NB4 (cell line): ENCODE measurements at regions not wholly inside any gene's neighbourhood (a gene's known extent, or its start where the extent isn't known, plus 50 kb on each side); places are given as distances from the start of the nearest gene placed in this dataset.

Experiments
- DNase-seq: peaks from one replicate; pipeline ENCODE4 v3.0.0; 2010; ENCODE audit warnings: low read depth
- H3K4me3 ChIP-seq: one replicate; pipeline ENCODE4 v1.5.1; 2011; ENCODE audit warnings: mild to moderate bottlenecking, low read depth, low read length, moderate library complexity
- CTCF ChIP-seq: IDR thresholded peaks from one replicate; pipeline ENCODE4 v1.5.1; 2012; ENCODE audit warnings: low read depth, low read length
- MAX ChIP-seq: IDR thresholded peaks from 2 replicates; pipeline ENCODE4 v1.6.1; 2011; ENCODE audit warnings: low read depth, low read length
- MYC ChIP-seq: IDR thresholded peaks from 2 replicates; pipeline ENCODE4 v1.6.1; 2011; ENCODE audit warnings: low read depth, low read length
- POLR2A ChIP-seq: IDR thresholded peaks from 2 replicates; pipeline ENCODE4 v1.6.1; 2011; ENCODE audit warnings: mild to moderate bottlenecking; ENCODE audit not compliant: insufficient read length; ENCODE audit errors: extremely low read depth

- no peak for TF ChIP-seq MYC
- TF ChIP-seq CTCF = no peak
- TF ChIP-seq POLR2A = no peak
- TF ChIP-seq MAX = no peak
- H3K4me3 ChIP-seq = no peak overlapping the region
- DNase-seq = no peak
These were observed 332.0 kb downstream of the SLC4A3 start for GRCh38 chr2:219959471-219959870.

DNA sequence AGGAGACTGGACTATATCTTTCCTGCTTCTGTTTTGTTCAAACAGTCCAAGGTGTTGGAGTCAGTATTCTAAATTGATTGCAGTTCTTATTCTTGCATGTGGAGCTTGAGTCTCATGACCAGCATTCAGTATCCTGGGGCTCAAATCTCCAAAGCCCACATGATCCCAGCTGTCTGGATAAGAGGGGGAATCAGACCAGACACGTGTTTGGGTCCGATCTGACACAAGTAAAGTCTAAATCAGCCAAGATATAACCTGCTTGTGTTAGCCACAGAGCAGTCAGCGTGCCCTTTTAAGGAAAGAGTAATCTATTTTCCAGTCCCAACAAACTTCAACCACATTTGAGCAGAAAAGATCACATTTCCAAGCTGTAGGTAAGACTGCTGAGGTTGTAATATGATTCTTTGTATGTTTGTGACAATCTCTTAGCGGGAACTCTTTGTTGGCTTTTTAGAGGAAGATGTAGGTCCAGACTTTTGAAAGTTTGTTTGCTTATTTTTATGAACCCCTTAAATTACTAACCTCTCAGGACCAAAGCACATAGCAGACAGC is 334.6 kb downstream of the SLC4A3 start:
- no peak overlapping the region for H3K4me3 ChIP-seq
- TF ChIP-seq MAX (no peak), MYC (no peak), CTCF (no peak), POLR2A (no peak)
- no peak for DNase-seq

DNA sequence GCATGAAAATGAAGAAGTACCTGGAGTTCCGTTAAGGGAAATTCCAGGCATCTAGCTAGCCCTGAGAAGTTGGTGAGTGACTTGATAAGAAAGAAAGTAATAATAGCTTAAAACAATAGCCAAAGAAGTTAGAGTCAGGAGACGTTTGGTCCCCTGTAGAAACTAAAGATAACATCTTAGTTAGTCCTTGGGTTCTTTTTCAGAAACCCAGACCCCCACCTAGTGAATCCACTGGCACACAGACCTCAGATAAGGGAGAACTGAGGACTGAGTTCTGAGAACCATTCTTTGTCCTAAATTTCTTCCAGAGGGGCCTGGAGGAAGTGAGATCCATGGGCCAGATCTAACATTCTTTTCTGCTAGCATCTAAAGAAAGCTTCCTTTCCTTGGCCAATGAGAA is 335.4 kb downstream of the SLC4A3 start:
- TF ChIP-seq POLR2A (no peak), MYC (no peak), CTCF (no peak), MAX (no peak)
- H3K4me3 ChIP-seq = no peak overlapping the region
- no peak for DNase-seq

DNA sequence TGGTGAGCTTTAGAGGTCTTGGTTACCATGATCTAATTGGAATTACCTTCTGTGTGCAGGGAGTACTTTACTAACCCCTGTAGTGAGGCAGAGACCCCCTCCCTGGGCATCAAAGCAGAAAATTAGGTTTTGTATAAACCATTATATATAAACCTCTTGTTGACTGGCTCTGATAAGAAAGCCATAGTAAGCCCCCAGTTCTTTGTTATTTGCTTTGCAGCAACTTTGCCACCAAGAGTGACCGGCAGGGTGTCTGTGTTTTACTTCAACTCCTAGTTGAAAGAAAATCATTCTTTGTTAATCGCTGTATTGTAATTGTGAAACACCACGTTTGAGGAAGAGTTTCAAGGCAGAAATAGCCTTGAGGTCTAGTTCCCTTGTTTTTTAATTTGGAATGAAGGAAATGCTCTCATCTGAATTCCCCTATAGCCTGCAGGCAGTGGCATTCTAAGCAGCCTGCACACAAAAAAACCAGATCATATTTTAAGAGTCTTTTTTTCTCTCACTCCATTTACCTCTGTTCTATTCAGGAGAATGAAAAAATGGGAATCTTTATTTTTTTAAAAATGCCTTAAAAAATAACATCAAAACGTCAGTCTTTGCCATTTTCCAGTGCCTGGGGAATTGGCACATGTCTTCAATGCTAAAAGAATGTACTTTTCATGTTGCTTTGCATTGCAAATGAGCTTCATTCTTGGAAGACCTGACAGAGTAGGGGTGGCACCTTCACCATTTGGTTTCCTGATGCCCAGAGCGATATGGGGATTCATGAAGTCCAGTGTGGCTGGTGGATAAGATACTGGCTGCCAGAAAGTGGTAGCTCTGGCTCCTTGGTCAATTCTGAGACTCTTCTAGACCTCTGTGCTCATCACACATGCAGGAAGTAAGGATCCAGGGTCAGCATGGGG is 338.1 kb downstream of the SLC4A3 start:
- DNase-seq = no peak
- TF ChIP-seq CTCF (no peak), POLR2A (no peak), MYC (no peak), MAX (no peak)
- no peak overlapping the region for H3K4me3 ChIP-seq

- DNase-seq = no peak
- no peak for TF ChIP-seq CTCF
- TF ChIP-seq POLR2A = no peak
- no peak for TF ChIP-seq MYC
- no peak for TF ChIP-seq MAX
These were observed 340.1 kb downstream of the SLC4A3 start for GRCh38 chr2:219967247-219968245.

More at GRCh38 chr2:219967247-219968245, 340.1 kb downstream of the SLC4A3 start:
- no peak overlapping the region for H3K4me3 ChIP-seq
